ENCODE measurements at regions not wholly inside any gene's neighbourhood (a gene's known extent, or its start where the extent isn't known, plus 50 kb on each side); places are given as distances from the start of the nearest gene placed in this dataset.

DNA sequence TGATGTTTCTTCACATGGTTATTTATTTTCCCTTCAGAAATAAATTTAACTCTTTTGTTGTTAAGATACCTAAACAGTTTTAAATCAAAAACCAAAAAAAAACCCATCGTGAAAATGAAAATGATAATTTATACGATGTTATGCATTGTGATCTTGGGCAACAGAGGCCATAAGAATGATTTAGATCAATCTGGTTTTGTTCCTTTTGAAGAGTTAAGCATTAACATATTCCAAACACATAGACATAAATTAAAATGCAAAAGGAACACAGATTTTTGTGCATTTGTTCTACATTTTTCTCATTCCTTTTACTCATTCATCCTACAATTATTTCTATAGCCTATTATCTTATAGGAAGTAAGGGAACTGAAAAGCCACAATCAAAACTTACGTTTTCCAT, 226.1 kb upstream of the SEMA3D start:
- Histone ChIP-seq H3K4me3 (ENCODE audit: insufficient read length, low read depth) (no peak overlapping the region), H3K9ac (ENCODE audit: insufficient read length, low read depth) (no peak overlapping the region), H3K36me3 (ENCODE audit: insufficient read depth, insufficient read length, low read length) (no peaks in the 10 kb centered on the region), H3K27me3 (ENCODE audit: insufficient read depth, insufficient read length) (no peaks in the 10 kb centered on the region), H3K9me3 (ENCODE audit: insufficient read depth, low read length) (no peaks in the 10 kb centered on the region), H3K4me1 (ENCODE audit: insufficient read depth, insufficient read length) (no peaks in the 10 kb centered on the region)
- no peak for DNase-seq (ENCODE audit: low read depth, low spot score)
- TF ChIP-seq ZNF274 (IDR thresholded peaks at IDR 0.05; ENCODE audit: low read depth, low read length): no peak
- no peak for TF ChIP-seq YY1 (IDR thresholded peaks at IDR 0.05; ENCODE audit: insufficient read depth, insufficient read length)
- no peak for TF ChIP-seq SUZ12 (IDR thresholded peaks at IDR 0.05; ENCODE audit: extremely low read depth, insufficient read depth, insufficient read length)

DNA sequence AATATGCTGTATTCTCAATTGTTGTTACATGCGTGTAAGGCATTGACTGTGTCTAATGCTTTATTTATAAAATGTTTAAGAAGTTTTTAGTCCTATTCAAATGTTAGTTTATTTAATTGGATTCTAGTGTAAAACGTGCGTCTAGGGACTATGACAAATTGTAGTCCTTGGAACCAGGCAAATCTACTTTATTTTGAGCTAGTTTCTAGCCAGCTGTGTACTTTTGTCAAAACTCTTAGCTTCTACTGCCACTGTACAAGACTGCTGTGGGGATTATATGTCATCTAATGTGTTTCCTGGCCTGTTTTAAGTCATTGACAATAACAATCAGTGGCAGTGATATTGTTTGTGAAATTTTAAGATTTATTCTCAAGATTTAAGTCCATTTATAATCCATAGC, 220.5 kb upstream of the SEMA3D start:
- no peaks in the 10 kb centered on the region for H3K9me3 ChIP-seq (ENCODE audit: insufficient read depth, low read length)
- H3K4me3 ChIP-seq (ENCODE audit: insufficient read length, low read depth): no peak overlapping the region
- TF ChIP-seq ZNF274 (IDR thresholded peaks at IDR 0.05; ENCODE audit: low read depth, low read length) (no peak), YY1 (IDR thresholded peaks at IDR 0.05; ENCODE audit: insufficient read depth, insufficient read length) (no peak), SUZ12 (IDR thresholded peaks at IDR 0.05; ENCODE audit: extremely low read depth, insufficient read depth, insufficient read length) (no peak)
- no peak for DNase-seq (ENCODE audit: low read depth, low spot score)
- no peaks in the 10 kb centered on the region for H3K36me3 ChIP-seq (ENCODE audit: insufficient read depth, insufficient read length, low read length)
- H3K4me1 ChIP-seq (ENCODE audit: insufficient read depth, insufficient read length): no peaks in the 10 kb centered on the region
- no peaks in the 10 kb centered on the region for H3K27me3 ChIP-seq (ENCODE audit: insufficient read depth, insufficient read length)
- no peak overlapping the region for H3K9ac ChIP-seq (ENCODE audit: insufficient read length, low read depth)

DNA sequence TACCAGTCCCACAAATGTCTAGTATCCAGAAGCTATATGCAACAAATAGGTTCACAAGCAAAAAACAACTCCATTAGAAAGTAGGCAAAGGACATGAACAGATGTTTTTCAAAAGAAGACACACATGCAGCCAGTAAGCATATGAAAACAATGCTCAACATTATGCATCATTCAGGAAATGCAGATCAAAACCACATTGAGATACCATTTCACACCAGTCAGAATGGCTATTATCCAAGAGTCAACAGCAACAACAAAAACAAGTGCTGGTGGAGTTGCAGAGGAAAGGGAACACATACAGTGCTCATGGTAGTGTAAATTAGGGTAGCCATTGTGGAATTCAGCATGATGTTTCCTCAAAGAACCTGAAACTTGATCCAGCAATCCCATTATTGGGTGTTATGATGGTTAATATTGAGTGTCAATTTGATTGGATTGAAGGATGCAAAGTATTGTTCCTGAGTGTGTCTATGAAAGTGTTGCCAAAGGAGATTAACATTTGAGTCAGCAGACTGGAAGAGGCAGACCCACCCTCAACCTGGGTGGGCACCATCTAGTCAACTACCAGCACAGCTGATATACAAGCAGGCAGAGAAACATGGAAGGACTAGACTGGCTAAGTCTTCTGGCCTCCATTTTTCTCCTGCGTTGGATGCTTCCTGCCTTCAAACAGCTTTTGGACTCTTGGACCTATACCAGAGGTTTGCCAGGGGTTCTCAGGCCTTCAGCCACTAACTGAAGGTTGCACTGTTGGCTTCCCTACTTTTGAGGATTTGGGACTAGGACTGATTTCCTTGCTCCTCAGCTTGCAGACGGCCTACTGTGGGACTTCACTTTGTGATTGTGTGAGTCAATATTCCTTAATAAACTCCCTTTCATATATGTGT, 218.4 kb upstream of the SEMA3D start:
- H3K9ac ChIP-seq (ENCODE audit: insufficient read length, low read depth): no peak overlapping the region
- H3K4me1 ChIP-seq (ENCODE audit: insufficient read depth, insufficient read length): no peaks in the 10 kb centered on the region
- no peak overlapping the region for H3K4me3 ChIP-seq (ENCODE audit: insufficient read length, low read depth)
- no peak for DNase-seq (ENCODE audit: low read depth, low spot score)
- H3K36me3 ChIP-seq (ENCODE audit: insufficient read depth, insufficient read length, low read length): no peaks in the 10 kb centered on the region
- no peaks in the 10 kb centered on the region for H3K27me3 ChIP-seq (ENCODE audit: insufficient read depth, insufficient read length)
- H3K9me3 ChIP-seq (ENCODE audit: insufficient read depth, low read length): no peaks in the 10 kb centered on the region
- TF ChIP-seq ZNF274 (IDR thresholded peaks at IDR 0.05; ENCODE audit: low read depth, low read length) (no peak), YY1 (IDR thresholded peaks at IDR 0.05; ENCODE audit: insufficient read depth, insufficient read length) (no peak), SUZ12 (IDR thresholded peaks at IDR 0.05; ENCODE audit: extremely low read depth, insufficient read depth, insufficient read length) (no peak)

DNA sequence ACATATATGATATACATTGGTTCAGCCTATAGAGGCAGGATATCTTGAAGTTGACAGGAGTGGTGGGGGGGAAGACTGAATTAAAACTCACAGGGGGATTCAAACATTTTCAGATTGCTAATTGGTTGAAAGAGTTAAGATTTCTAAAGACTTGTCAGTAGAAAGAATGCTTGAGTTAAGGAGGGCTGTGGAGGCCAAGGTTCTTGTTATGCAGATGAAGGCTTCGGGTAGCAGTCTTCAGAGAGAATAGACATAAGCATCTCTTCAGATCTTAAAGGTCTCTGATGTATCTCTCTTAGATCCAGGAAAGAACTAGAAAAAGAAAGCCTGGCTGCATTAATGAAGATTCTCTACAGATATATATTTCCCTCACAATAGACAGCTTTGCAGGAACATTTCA, 209.8 kb upstream of the SEMA3D start:
- Histone ChIP-seq H3K27me3 (ENCODE audit: insufficient read depth, insufficient read length) (no peaks in the 10 kb centered on the region), H3K9me3 (ENCODE audit: insufficient read depth, low read length) (peaks cover 9% of the 10 kb centered on the region; the same call in 1 of the 2 replicates), H3K9ac (ENCODE audit: insufficient read length, low read depth) (no peak overlapping the region), H3K36me3 (ENCODE audit: insufficient read depth, insufficient read length, low read length) (no peaks in the 10 kb centered on the region), H3K4me1 (ENCODE audit: insufficient read depth, insufficient read length) (no peaks in the 10 kb centered on the region), H3K4me3 (ENCODE audit: insufficient read length, low read depth) (no peak overlapping the region)
- no peak for TF ChIP-seq ZNF274 (IDR thresholded peaks at IDR 0.05; ENCODE audit: low read depth, low read length)
- TF ChIP-seq SUZ12 (IDR thresholded peaks at IDR 0.05; ENCODE audit: extremely low read depth, insufficient read depth, insufficient read length): no peak
- no peak for TF ChIP-seq YY1 (IDR thresholded peaks at IDR 0.05; ENCODE audit: insufficient read depth, insufficient read length)
- peak; percentile 66 for DNase-seq (ENCODE audit: low read depth, low spot score)

DNA sequence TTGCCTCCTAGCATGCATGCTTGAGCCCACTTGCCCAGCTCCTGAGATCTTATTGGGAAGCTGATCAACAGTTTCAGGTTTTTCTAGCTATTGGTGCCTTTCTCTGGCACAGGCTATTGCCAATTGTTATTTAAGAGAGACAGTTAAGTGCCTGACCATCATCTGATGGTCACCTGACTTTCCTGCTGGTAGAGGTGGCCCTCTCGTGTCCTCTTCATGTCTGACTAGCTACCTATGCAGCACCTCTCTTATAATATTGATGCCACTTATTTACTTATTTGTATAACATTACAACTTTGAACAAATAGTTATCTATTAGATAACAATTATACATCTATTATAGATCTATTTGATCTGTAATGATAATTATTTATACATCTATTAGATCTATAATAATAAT, 205.9 kb upstream of the SEMA3D start:
- peaks cover 9% of the 10 kb centered on the region; the same call in 1 of the 2 replicates for H3K9me3 ChIP-seq (ENCODE audit: insufficient read depth, low read length)
- H3K36me3 ChIP-seq (ENCODE audit: insufficient read depth, insufficient read length, low read length): no peaks in the 10 kb centered on the region
- TF ChIP-seq YY1 (IDR thresholded peaks at IDR 0.05; ENCODE audit: insufficient read depth, insufficient read length): no peak
- no peak for TF ChIP-seq SUZ12 (IDR thresholded peaks at IDR 0.05; ENCODE audit: extremely low read depth, insufficient read depth, insufficient read length)
- TF ChIP-seq ZNF274 (IDR thresholded peaks at IDR 0.05; ENCODE audit: low read depth, low read length): no peak
- no peaks in the 10 kb centered on the region for H3K4me1 ChIP-seq (ENCODE audit: insufficient read depth, insufficient read length)
- no peak overlapping the region for H3K4me3 ChIP-seq (ENCODE audit: insufficient read length, low read depth)
- no peaks in the 10 kb centered on the region for H3K27me3 ChIP-seq (ENCODE audit: insufficient read depth, insufficient read length)
- H3K9ac ChIP-seq (ENCODE audit: insufficient read length, low read depth): no peak overlapping the region
- no peak for DNase-seq (ENCODE audit: low read depth, low spot score)

DNA sequence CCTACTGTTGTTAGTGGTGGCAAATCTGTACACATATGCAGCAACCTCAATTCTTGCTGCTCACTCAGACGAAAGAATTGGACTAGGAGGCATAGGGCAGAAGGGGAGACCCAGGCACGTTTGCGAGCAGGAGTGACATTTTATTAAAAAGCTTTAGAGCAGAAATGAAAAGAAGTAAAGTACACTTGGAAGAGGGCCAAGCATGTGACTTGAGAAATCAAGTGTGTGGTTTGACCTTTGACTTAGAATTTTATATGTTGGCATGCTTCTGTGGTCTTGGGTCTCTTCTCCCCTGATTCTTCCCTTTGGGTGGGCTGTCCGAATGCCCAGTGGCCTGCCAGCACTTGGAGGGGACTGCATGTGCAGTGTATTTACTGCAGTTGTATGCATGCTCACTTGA, 205.5 kb upstream of the SEMA3D start:
- DNase-seq (ENCODE audit: low read depth, low spot score): no peak
- H3K9ac ChIP-seq (ENCODE audit: insufficient read length, low read depth): no peak overlapping the region
- H3K36me3 ChIP-seq (ENCODE audit: insufficient read depth, insufficient read length, low read length): no peaks in the 10 kb centered on the region
- peaks cover 9% of the 10 kb centered on the region; the same call in 1 of the 2 replicates for H3K9me3 ChIP-seq (ENCODE audit: insufficient read depth, low read length)
- H3K4me1 ChIP-seq (ENCODE audit: insufficient read depth, insufficient read length): no peaks in the 10 kb centered on the region
- TF ChIP-seq YY1 (IDR thresholded peaks at IDR 0.05; ENCODE audit: insufficient read depth, insufficient read length) (no peak), ZNF274 (IDR thresholded peaks at IDR 0.05; ENCODE audit: low read depth, low read length) (no peak), SUZ12 (IDR thresholded peaks at IDR 0.05; ENCODE audit: extremely low read depth, insufficient read depth, insufficient read length) (no peak)
- no peaks in the 10 kb centered on the region for H3K27me3 ChIP-seq (ENCODE audit: insufficient read depth, insufficient read length)
- H3K4me3 ChIP-seq (ENCODE audit: insufficient read length, low read depth): no peak overlapping the region

DNA sequence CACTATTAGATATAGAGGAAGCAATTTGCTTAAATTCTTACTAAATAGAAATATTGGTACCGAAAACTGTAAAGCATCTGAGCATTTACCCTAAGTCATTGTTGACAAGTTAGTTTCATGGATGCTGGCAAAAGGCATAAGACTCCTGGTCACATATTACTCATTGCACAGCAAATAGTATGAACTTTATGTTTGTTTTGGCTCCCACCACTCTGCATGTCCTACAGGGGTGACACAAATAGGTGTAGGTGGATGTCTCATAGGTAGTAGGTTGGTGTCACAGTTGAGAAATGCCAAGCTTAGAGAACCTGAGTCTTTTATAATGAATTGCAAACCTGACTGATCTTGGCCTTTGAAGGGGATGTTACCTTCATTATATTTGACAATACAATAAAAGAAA, 199.6 kb upstream of the SEMA3D start:
- H3K36me3 ChIP-seq (ENCODE audit: insufficient read depth, insufficient read length, low read length): no peaks in the 10 kb centered on the region
- H3K4me3 ChIP-seq (ENCODE audit: insufficient read length, low read depth): no peak overlapping the region
- TF ChIP-seq ZNF274 (IDR thresholded peaks at IDR 0.05; ENCODE audit: low read depth, low read length): no peak
- TF ChIP-seq YY1 (IDR thresholded peaks at IDR 0.05; ENCODE audit: insufficient read depth, insufficient read length): no peak
- no peak for TF ChIP-seq SUZ12 (IDR thresholded peaks at IDR 0.05; ENCODE audit: extremely low read depth, insufficient read depth, insufficient read length)

More for the DNA sequence above, 199.6 kb upstream of the SEMA3D start:
- H3K9me3 ChIP-seq (ENCODE audit: insufficient read depth, low read length): no peaks in the 10 kb centered on the region
- no peak overlapping the region for H3K9ac ChIP-seq (ENCODE audit: insufficient read length, low read depth)
- DNase-seq (ENCODE audit: low read depth, low spot score): no peak
- no peaks in the 10 kb centered on the region for H3K27me3 ChIP-seq (ENCODE audit: insufficient read depth, insufficient read length)
- no peaks in the 10 kb centered on the region for H3K4me1 ChIP-seq (ENCODE audit: insufficient read depth, insufficient read length)
